GM12865 (cell line): ENCODE measurements at regions not wholly inside any gene's neighbourhood (a gene's known extent, or its start where the extent isn't known, plus 50 kb on each side); places are given as distances from the start of the nearest gene placed in this dataset.

Experiments used
- DNase-seq: peaks from one replicate; pipeline ENCODE4 v3.0.0; 2010; ENCODE audit warnings: low read depth
- H3K4me3 ChIP-seq: 2 replicates; pipeline ENCODE4 v1.5.1; 2011; ENCODE audit warnings: mild to moderate bottlenecking, low read depth, low read length, control low read depth
- TF ChIP-seq, protein P1 (sequence below): IDR thresholded peaks from 2 replicates; pipeline ENCODE4 v1.5.1; 2011; ENCODE audit warnings: low read length, control low read depth, low read depth, inconsistent platforms; ENCODE audit not compliant: insufficient read depth; ENCODE audit errors: missing control alignments

GRCh38 chr12:61863811-61864210, 396.4 kb upstream of the USP15 start:
- DNase-seq = no peak
- TF ChIP-seq, protein P1, sequence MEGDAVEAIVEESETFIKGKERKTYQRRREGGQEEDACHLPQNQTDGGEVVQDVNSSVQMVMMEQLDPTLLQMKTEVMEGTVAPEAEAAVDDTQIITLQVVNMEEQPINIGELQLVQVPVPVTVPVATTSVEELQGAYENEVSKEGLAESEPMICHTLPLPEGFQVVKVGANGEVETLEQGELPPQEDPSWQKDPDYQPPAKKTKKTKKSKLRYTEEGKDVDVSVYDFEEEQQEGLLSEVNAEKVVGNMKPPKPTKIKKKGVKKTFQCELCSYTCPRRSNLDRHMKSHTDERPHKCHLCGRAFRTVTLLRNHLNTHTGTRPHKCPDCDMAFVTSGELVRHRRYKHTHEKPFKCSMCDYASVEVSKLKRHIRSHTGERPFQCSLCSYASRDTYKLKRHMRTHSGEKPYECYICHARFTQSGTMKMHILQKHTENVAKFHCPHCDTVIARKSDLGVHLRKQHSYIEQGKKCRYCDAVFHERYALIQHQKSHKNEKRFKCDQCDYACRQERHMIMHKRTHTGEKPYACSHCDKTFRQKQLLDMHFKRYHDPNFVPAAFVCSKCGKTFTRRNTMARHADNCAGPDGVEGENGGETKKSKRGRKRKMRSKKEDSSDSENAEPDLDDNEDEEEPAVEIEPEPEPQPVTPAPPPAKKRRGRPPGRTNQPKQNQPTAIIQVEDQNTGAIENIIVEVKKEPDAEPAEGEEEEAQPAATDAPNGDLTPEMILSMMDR = no peak
- H3K4me3 ChIP-seq = no peak overlapping the region

DNA sequence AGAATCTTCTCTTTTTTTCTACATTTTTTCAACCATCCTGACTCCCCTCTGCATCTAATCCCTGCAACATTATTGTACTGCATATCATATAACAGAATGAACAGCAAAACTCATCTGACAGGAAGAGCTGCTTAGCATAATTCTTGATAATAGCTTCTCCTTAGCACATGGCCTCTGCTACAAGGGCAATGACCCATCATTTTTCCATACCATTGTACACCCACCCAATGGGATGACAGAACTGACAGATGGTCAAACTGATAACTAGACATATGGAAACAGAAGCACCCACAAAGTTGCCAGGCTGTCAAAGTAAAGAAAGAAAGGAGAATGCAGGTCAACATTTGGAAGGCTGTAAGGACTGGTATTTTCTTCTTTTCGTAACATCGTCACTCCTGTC, 390.4 kb upstream of the USP15 start:
- no peak overlapping the region for H3K4me3 ChIP-seq
- no peak for DNase-seq
- TF ChIP-seq, protein P1 = no peak

- TF ChIP-seq, protein P1 = no peak
- H3K4me3 ChIP-seq = no peak overlapping the region
- peak; percentile 3 for DNase-seq
Observed at GRCh38 chr12:61870658-61871484, 389.3 kb upstream of the USP15 start.

- no peak for DNase-seq
- TF ChIP-seq, protein P1 = no peak
- no peak overlapping the region for H3K4me3 ChIP-seq
Observed at GRCh38 chr12:61871485-61871810, 388.8 kb upstream of the USP15 start.

GRCh38 chr12:61879229-61879628, 381.0 kb upstream of the USP15 start:
- H3K4me3 ChIP-seq = no peak overlapping the region
- TF ChIP-seq, protein P1 = no peak
- no peak for DNase-seq

DNA sequence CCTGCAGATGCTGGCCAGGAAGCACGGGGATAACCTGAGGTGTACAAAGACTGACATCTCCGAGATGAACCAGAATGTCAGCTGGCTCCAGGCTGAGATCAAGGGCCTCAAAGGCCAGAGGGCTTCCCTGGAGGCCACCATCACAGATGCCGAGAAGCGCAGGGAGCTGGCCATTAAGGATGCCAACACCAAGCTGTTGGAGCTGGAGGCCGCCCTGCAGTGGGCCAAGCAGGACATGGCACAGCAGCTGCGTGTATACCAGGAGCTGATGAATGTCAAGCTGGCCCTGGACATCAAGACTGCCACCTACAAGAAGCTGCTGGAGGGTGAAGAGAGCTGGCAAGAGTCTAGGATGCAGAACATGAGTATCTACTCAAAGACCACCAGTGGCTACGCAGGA, 380.0 kb upstream of the USP15 start:
- TF ChIP-seq, protein P1 = no peak
- no peak for DNase-seq
- H3K4me3 ChIP-seq = no peak overlapping the region

GRCh38 chr12:61891632-61892031, 368.6 kb upstream of the USP15 start:
- no peak for DNase-seq

More at GRCh38 chr12:61891632-61892031, 368.6 kb upstream of the USP15 start:
- no peak overlapping the region for H3K4me3 ChIP-seq
- TF ChIP-seq, protein P1 = no peak
